Testis (tissue), 2 donors: ENCODE measurements at regions not wholly inside any gene's neighbourhood (a gene's known extent, or its start where the extent isn't known, plus 50 kb on each side); places are given as distances from the start of the nearest gene placed in this dataset.

Experiments used
- DNase-seq: peaks from one replicate; pipeline ENCODE4 v3.0.0-alpha.2; 2019
- H3K27ac ChIP-seq, 2 donors: fragments of 200-600 bp; sonication (generic); one replicate each; pipeline ENCODE4 v1.5.1; 2019
- H3K27me3 ChIP-seq: fragments of 200-600 bp; sonication (generic); one replicate; pipeline ENCODE4 v1.5.1; 2019
- H3K36me3 ChIP-seq: fragments of 200-600 bp; sonication (generic); one replicate; pipeline ENCODE4 v1.5.1; 2017; ENCODE audit warnings: low read depth; ENCODE audit errors: missing control alignments
- H3K4me1 ChIP-seq: fragments of 200-600 bp; sonication (generic); one replicate; pipeline ENCODE4 v1.5.1; 2019
- H3K4me3 ChIP-seq, 2 donors: fragments of 200-600 bp; sonication (generic); one replicate each; pipeline ENCODE4 v1.5.1; 2017 to 2019
- H3K9me3 ChIP-seq: fragments of 200-600 bp; sonication (generic); one replicate; pipeline ENCODE4 v1.5.1; 2017
- POLR2A ChIP-seq: fragments of 450-650 bp; IDR thresholded peaks from one replicate; pipeline ENCODE4 v1.6.1; 2017; ENCODE audit warnings: antibody characterized with exemption, mild to moderate bottlenecking, moderate library complexity
- WGBS, 2 donors: methylation state at CpG; one replicate each; pipeline ENCODE4 v1.1.5; 2018; 5-methylcytosine and 5-hydroxymethylcytosine counted together
- intact Hi-C: fragments of 100-400 bp; cut with DNase I; formaldehyde crosslinking; loops from one replicate; pipeline ENCODE4 v1.15.1; 2023; ENCODE audit warnings: low total_unique reads
- TF ChIP-seq, protein P1 (sequence below), 3 experiments: fragments of 450-650 bp in 2 of 3; fragments of 200-600 bp in 1 of 3; sonication (generic) in 1 of 3; IDR thresholded peaks; one replicate each; pipeline ENCODE4 v1.5.1; 2016 to 2019; ENCODE audit warnings: antibody characterized with exemption in 3 of 3, mild to moderate bottlenecking in 2 of 3, moderate library complexity in 1 of 3

DNA sequence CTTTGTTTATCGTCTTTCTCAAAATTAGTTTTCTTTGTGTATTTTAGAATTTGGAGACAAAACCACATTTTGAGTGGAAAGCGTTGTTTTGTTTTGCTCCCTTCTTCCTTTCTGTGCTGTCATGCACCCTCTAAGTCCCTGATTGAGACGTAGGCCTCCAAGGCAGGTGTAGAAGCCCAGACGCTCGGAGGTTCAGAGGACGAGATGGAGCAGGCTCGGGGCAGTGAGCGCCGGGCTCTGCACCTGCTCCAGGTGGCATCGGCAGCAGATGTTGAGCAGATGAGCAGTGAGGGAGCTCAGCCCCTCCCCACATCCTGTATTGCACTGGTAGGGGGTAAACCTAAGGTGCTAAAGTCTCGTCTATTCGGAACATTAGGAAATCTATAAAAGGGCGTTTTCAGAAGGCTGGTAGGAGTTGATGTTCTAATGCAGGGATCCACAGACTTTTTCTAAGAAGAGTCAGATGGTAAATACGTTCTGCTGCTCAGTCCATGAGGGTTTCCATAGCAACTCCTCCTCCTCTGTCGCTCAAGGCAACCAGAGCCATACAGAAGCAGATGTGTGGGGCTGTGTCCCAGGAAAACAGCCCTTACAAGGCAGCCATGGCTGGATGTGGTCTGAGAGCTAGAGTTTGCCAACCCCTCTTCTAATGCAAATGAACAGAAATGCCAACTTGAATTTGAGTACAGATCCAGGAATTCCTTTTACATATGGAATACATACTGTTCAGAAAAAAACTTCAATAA, 724.2 kb downstream of the BRD1 start:
- TF ChIP-seq, protein P1, sequence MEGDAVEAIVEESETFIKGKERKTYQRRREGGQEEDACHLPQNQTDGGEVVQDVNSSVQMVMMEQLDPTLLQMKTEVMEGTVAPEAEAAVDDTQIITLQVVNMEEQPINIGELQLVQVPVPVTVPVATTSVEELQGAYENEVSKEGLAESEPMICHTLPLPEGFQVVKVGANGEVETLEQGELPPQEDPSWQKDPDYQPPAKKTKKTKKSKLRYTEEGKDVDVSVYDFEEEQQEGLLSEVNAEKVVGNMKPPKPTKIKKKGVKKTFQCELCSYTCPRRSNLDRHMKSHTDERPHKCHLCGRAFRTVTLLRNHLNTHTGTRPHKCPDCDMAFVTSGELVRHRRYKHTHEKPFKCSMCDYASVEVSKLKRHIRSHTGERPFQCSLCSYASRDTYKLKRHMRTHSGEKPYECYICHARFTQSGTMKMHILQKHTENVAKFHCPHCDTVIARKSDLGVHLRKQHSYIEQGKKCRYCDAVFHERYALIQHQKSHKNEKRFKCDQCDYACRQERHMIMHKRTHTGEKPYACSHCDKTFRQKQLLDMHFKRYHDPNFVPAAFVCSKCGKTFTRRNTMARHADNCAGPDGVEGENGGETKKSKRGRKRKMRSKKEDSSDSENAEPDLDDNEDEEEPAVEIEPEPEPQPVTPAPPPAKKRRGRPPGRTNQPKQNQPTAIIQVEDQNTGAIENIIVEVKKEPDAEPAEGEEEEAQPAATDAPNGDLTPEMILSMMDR (IDR thresholded peaks at IDR 0.05): no peak
- no peak for TF ChIP-seq POLR2A
- no peak for DNase-seq
- intact Hi-C loops: no loop called here

GRCh38 chr22:49102367-49102766, 725.3 kb downstream of the BRD1 start:
- Histone ChIP-seq H3K36me3 (no peaks in the 10 kb centered on the region), H3K4me1 (no peaks in the 10 kb centered on the region), H3K9me3 (no peaks in the 10 kb centered on the region), H3K27me3 (no peaks in the 10 kb centered on the region), H3K27ac (no peak overlapping the region), H3K4me3 (no peak overlapping the region)
- no peak for DNase-seq
- intact Hi-C loops: no loop called here
- WGBS, 2 donors: 86 to 88% methylated on average over 17 to 20 of the region's 20 CpGs
- no peak for TF ChIP-seq POLR2A
- TF ChIP-seq, protein P1 (IDR thresholded peaks at IDR 0.05): no peak

More for the DNA sequence above, 724.2 kb downstream of the BRD1 start:
- Histone ChIP-seq H3K9me3 (no peaks in the 10 kb centered on the region), H3K36me3 (no peaks in the 10 kb centered on the region), H3K4me3 (no peak overlapping the region), H3K27me3 (no peaks in the 10 kb centered on the region), H3K4me1 (no peaks in the 10 kb centered on the region), H3K27ac (no peak overlapping the region)
- 71 to 78% methylated on average over 15 of the region's 15 CpGs for WGBS, 2 donors

GRCh38 chr22:49101873-49102272, 725.8 kb downstream of the BRD1 start:
- H3K9me3 ChIP-seq: no peaks in the 10 kb centered on the region
- H3K4me3 ChIP-seq: no peak overlapping the region
- no peak overlapping the region for H3K27ac ChIP-seq
- intact Hi-C loops: no loop called here
- no peaks in the 10 kb centered on the region for H3K4me1 ChIP-seq
- no peak for TF ChIP-seq POLR2A
- TF ChIP-seq, protein P1 (IDR thresholded peaks at IDR 0.05): no peak
- H3K36me3 ChIP-seq: no peaks in the 10 kb centered on the region
- DNase-seq: no peak
- no peaks in the 10 kb centered on the region for H3K27me3 ChIP-seq
- WGBS, 2 donors: 79 to 85% methylated on average over 8 of the region's 8 CpGs

- Histone ChIP-seq H3K36me3 (no peaks in the 10 kb centered on the region), H3K27ac (no peak overlapping the region), H3K9me3 (no peaks in the 10 kb centered on the region), H3K4me3 (no peak overlapping the region), H3K27me3 (no peaks in the 10 kb centered on the region), H3K4me1 (no peaks in the 10 kb centered on the region)
- WGBS, 2 donors: 74 to 93% methylated on average over 8 of the region's 8 CpGs
- DNase-seq: no peak
- intact Hi-C loops: no loop called here
- TF ChIP-seq, protein P1 (IDR thresholded peaks at IDR 0.05): no peak
- no peak for TF ChIP-seq POLR2A
Measured at GRCh38 chr22:49101225-49101624, 726.4 kb downstream of the BRD1 start.

DNA sequence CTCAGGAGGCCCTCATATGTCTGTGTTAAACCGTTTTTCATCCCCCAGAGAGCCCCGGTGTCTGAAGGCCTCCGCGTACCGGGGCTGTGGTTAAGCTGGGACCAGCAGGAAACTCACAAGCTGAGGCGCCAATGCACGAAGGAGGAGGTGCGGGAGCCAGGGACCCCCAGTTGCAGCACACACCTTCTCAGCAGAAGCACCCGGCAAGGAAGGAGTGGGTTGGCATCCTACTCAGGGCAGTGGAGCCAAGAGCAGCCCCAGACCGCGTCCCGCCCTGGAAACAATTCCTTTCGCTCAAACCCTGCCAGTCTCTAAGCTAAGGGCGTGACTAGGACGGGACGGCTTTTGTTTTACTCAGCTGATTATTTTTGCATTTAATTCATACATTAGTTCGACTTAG, 726.9 kb downstream of the BRD1 start:
- no peaks in the 10 kb centered on the region for H3K36me3 ChIP-seq
- H3K27ac ChIP-seq: no peak overlapping the region
- no peaks in the 10 kb centered on the region for H3K4me1 ChIP-seq
- intact Hi-C loops: no loop called here
- no peak overlapping the region for H3K4me3 ChIP-seq
- 84 to 87% methylated on average over 13 to 15 of the region's 17 CpGs for WGBS, 2 donors
- no peaks in the 10 kb centered on the region for H3K9me3 ChIP-seq
- TF ChIP-seq, protein P1 (IDR thresholded peaks at IDR 0.05): no peak
- no peak for TF ChIP-seq POLR2A
- H3K27me3 ChIP-seq: no peaks in the 10 kb centered on the region
- no peak for DNase-seq
